ENCODE measurements at regions not wholly inside any gene's neighbourhood (a gene's known extent, or its start where the extent isn't known, plus 50 kb on each side); places are given as distances from the start of the nearest gene placed in this dataset.

DNA sequence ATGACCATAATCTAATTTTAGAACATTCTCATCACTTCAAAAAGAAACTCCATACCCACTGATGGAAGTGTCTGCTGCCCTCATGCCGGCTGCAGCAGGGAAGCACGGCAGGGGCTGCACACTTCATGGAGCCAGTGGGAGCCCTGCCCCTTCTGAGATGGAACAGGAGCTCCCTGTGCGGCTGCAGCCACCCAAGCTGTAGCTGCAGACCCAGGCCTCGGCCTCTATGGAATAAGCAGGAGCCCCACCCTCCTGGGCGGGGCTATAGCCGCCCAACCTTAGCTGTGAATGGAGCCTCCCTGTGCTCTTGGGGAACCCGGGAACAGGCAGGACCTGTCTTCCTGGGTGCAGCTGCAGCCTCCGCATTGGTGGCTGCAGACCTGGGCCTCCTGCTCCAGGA, 128.5 kb downstream of the NUDT12 start:
- H3K27ac ChIP-seq (ENCODE audit: low read depth, low read length), result no peak overlapping the region
- peaks cover 4% of the 10 kb centered on the region; the same call in 1 of the 2 replicates for H3K9me3 ChIP-seq (ENCODE audit: control insufficient read depth, insufficient read depth, low read length)
- TF ChIP-seq, protein P1, sequence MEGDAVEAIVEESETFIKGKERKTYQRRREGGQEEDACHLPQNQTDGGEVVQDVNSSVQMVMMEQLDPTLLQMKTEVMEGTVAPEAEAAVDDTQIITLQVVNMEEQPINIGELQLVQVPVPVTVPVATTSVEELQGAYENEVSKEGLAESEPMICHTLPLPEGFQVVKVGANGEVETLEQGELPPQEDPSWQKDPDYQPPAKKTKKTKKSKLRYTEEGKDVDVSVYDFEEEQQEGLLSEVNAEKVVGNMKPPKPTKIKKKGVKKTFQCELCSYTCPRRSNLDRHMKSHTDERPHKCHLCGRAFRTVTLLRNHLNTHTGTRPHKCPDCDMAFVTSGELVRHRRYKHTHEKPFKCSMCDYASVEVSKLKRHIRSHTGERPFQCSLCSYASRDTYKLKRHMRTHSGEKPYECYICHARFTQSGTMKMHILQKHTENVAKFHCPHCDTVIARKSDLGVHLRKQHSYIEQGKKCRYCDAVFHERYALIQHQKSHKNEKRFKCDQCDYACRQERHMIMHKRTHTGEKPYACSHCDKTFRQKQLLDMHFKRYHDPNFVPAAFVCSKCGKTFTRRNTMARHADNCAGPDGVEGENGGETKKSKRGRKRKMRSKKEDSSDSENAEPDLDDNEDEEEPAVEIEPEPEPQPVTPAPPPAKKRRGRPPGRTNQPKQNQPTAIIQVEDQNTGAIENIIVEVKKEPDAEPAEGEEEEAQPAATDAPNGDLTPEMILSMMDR (IDR thresholded peaks at IDR 0.05; ENCODE audit: low read depth, low read length), result no peak
- no peak overlapping the region for H3K4me3 ChIP-seq (ENCODE audit: low read depth, low read length)
- ChIA-PET POLR2A (no interaction called here), CTCF (no interaction called here)
- no peaks in the 10 kb centered on the region for H3K27me3 ChIP-seq (ENCODE audit: control insufficient read depth, insufficient read depth, low read length)
- DNase-seq (ENCODE audit: low read depth, low spot score), result no peak

DNA sequence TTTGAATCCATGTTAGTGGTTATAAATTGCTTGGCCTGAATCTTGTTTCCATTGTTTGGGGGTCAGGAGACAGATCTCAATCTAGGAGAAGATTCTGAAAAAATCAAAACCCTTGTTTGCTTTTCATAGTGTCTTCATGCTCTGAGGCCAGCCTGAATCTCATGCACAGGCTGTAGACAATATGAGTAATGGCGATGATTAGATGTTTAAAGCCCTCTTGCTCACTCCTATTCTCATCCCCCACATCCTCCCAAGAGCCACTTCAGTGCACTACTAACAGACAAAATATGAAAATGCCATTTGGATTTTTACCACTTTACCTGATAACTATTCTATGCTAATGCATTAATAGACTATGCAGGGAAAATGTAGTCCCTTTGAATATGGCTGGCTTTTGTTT, 129.4 kb downstream of the NUDT12 start:
- TF ChIP-seq, protein P1 (IDR thresholded peaks at IDR 0.05; ENCODE audit: low read depth, low read length), result no peak
- DNase-seq (ENCODE audit: low read depth, low spot score), result no peak

DNA sequence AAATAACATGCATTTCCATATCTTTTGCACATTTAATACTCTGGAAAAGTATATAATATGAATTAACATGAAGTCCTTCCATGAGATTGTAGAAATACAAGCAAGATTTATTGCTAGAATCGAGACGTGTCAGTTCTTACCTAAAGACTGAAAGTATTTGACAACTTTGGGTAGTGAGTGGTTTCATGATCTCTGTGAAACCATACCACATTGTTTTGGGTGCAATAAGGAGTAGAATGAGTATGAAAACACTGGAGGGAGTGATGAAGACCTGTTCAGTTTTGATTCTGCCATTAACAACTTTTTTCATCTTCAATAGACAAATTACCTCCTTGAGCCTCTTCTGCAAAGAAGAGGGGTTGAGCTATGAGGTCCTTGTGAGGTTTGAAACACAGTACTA, 133.7 kb downstream of the NUDT12 start:
- CTCF ChIA-PET, result no interaction called here
- no peaks in the 10 kb centered on the region for H3K9me3 ChIP-seq (ENCODE audit: control insufficient read depth, insufficient read depth, low read length)
- H3K27ac ChIP-seq (ENCODE audit: low read depth, low read length), result no peak overlapping the region
- DNase-seq (ENCODE audit: low read depth, low spot score), result no peak
- TF ChIP-seq, protein P1 (IDR thresholded peaks at IDR 0.05; ENCODE audit: low read depth, low read length), result no peak
- H3K27me3 ChIP-seq (ENCODE audit: control insufficient read depth, insufficient read depth, low read length), result no peaks in the 10 kb centered on the region
- POLR2A ChIA-PET, result no interaction called here
- no peak overlapping the region for H3K4me3 ChIP-seq (ENCODE audit: low read depth, low read length)

More for the DNA sequence above, 129.4 kb downstream of the NUDT12 start:
- H3K27ac ChIP-seq (ENCODE audit: low read depth, low read length), result no peak overlapping the region
- H3K9me3 ChIP-seq (ENCODE audit: control insufficient read depth, insufficient read depth, low read length), result peaks cover 4% of the 10 kb centered on the region; the same call in 1 of the 2 replicates
- H3K4me3 ChIP-seq (ENCODE audit: low read depth, low read length), result no peak overlapping the region
- ChIA-PET POLR2A (no interaction called here), CTCF (no interaction called here)
- no peaks in the 10 kb centered on the region for H3K27me3 ChIP-seq (ENCODE audit: control insufficient read depth, insufficient read depth, low read length)

DNA sequence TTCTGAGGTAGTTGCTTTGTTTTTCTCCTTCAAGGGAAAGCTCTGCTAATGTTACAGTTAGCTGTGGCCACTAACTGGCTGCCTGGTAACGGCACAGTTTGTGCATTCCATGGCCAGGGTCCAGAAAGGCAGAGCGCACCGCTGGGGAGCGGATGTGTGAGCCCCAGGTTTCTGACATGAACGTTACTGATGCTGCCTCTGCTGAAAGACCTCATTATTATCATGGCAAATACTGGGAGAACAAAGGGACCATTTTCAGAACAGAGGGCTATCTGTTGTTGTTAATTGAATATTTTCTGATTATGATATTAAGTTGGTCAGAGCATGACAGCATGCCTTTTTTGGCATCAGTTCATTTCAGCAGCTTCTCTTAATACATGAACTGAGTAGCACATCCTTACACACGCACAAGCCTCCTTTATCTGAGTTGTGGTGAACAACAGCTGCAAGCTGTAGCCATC, 134.1 kb downstream of the NUDT12 start:
- Histone ChIP-seq H3K27me3 (ENCODE audit: control insufficient read depth, insufficient read depth, low read length) (no peaks in the 10 kb centered on the region), H3K4me3 (ENCODE audit: low read depth, low read length) (no peak overlapping the region), H3K27ac (ENCODE audit: low read depth, low read length) (no peak overlapping the region), H3K9me3 (ENCODE audit: control insufficient read depth, insufficient read depth, low read length) (no peaks in the 10 kb centered on the region)
- peak; percentile 44 for DNase-seq (ENCODE audit: low read depth, low spot score)
- ChIA-PET CTCF (interaction anchor here (0.7 kb wide), 1 partner anchor 25 kb away, joined by 4 read pairs; no protein-coding TSS in a partner anchor), POLR2A (no interaction called here)
- TF ChIP-seq, protein P1 (IDR thresholded peaks at IDR 0.05; ENCODE audit: low read depth, low read length), result no peak

DNA sequence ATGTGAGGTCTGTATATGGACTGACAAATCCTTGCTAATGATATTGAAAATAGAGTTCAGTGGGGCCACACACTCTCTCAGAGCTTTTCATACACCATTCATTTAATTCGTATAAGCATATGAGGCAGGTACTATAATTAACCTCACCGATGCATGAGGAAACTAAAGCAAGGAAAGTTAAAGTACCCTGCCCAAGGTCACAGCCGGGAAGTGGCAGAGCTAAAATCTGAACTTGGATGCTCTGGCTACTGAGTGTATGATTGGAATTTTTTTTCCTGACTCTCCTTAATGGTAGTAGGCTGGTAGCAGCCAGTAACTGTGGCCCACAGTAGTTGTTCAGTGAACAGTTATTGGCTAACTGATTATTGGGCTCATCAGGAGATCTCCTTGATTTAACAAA, 135.3 kb downstream of the NUDT12 start:
- CTCF ChIA-PET, result interaction anchor here (1.4 kb wide), 1 partner anchor 48 kb away, joined by 3 read pairs; no protein-coding TSS in a partner anchor
- Histone ChIP-seq H3K9me3 (ENCODE audit: control insufficient read depth, insufficient read depth, low read length) (no peaks in the 10 kb centered on the region), H3K27ac (ENCODE audit: low read depth, low read length) (no peak overlapping the region), H3K4me3 (ENCODE audit: low read depth, low read length) (no peak overlapping the region), H3K27me3 (ENCODE audit: control insufficient read depth, insufficient read depth, low read length) (no peaks in the 10 kb centered on the region)
- TF ChIP-seq, protein P1 (IDR thresholded peaks at IDR 0.05; ENCODE audit: low read depth, low read length), result no peak
- no peak for DNase-seq (ENCODE audit: low read depth, low spot score)
- POLR2A ChIA-PET, result no interaction called here

All from AG04450 (cell line).